Activated T-helper 1 cell treated with Interleukin-2 at 50 U/mL for 16 hours (primary cell): ENCODE measurements at regions not wholly inside any gene's neighbourhood (a gene's known extent, or its start where the extent isn't known, plus 50 kb on each side); places are given as distances from the start of the nearest gene placed in this dataset.

Experiments
- DNase-seq: peaks from one replicate; pipeline ENCODE4 v3.0.0-alpha.2; 2020; ENCODE audit warnings: low read depth

GRCh38 chr6:14702678-14703077 is 543.2 kb upstream of the JARID2 start:
- no peak for DNase-seq

- no peak for DNase-seq
Observed at GRCh38 chr6:14703586-14703985, 542.3 kb upstream of the JARID2 start.

GRCh38 chr6:14704383-14705271 is 541.2 kb upstream of the JARID2 start:
- DNase-seq: no peak

- no peak for DNase-seq
Observed at GRCh38 chr6:14705841-14706377, 540.0 kb upstream of the JARID2 start.

- no peak for DNase-seq
Observed at GRCh38 chr6:14706378-14706929, 539.4 kb upstream of the JARID2 start.

GRCh38 chr6:14707276-14707675 is 538.6 kb upstream of the JARID2 start:
- DNase-seq: no peak

GRCh38 chr6:14707971-14708465 is 537.9 kb upstream of the JARID2 start:
- no peak for DNase-seq

GRCh38 chr6:14709066-14709670 is 536.7 kb upstream of the JARID2 start:
- no peak for DNase-seq

GRCh38 chr6:14709900-14710299 is 536.0 kb upstream of the JARID2 start:
- no peak for DNase-seq

- no peak for DNase-seq
Observed at GRCh38 chr6:14710421-14710820, 535.4 kb upstream of the JARID2 start.

GRCh38 chr6:14711056-14711703 is 534.7 kb upstream of the JARID2 start:
- no peak for DNase-seq

- DNase-seq: no peak
Observed at GRCh38 chr6:14711704-14712379, 534.0 kb upstream of the JARID2 start.

GRCh38 chr6:14713008-14713960 is 532.6 kb upstream of the JARID2 start:
- no peak for DNase-seq

- DNase-seq: no peak
Observed at GRCh38 chr6:14713966-14714631, 531.8 kb upstream of the JARID2 start.

- no peak for DNase-seq
Observed at GRCh38 chr6:14715076-14715475, 530.8 kb upstream of the JARID2 start.

GRCh38 chr6:14716499-14717146 is 529.2 kb upstream of the JARID2 start:
- no peak for DNase-seq

GRCh38 chr6:14717307-14717706 is 528.6 kb upstream of the JARID2 start:
- DNase-seq: no peak

- DNase-seq: no peak
Observed at GRCh38 chr6:14718861-14719260, 527.0 kb upstream of the JARID2 start.

- DNase-seq: no peak
Observed at GRCh38 chr6:14719270-14719669, 526.6 kb upstream of the JARID2 start.
